ENCODE measurements at regions not wholly inside any gene's neighbourhood (a gene's known extent, or its start where the extent isn't known, plus 50 kb on each side); places are given as distances from the start of the nearest gene placed in this dataset.
"Not testable (repeated sequence)": the region's sequence is repeated elsewhere in the genome, so short reads cannot be mapped to it uniquely, and the experiment has no call there.

DNA sequence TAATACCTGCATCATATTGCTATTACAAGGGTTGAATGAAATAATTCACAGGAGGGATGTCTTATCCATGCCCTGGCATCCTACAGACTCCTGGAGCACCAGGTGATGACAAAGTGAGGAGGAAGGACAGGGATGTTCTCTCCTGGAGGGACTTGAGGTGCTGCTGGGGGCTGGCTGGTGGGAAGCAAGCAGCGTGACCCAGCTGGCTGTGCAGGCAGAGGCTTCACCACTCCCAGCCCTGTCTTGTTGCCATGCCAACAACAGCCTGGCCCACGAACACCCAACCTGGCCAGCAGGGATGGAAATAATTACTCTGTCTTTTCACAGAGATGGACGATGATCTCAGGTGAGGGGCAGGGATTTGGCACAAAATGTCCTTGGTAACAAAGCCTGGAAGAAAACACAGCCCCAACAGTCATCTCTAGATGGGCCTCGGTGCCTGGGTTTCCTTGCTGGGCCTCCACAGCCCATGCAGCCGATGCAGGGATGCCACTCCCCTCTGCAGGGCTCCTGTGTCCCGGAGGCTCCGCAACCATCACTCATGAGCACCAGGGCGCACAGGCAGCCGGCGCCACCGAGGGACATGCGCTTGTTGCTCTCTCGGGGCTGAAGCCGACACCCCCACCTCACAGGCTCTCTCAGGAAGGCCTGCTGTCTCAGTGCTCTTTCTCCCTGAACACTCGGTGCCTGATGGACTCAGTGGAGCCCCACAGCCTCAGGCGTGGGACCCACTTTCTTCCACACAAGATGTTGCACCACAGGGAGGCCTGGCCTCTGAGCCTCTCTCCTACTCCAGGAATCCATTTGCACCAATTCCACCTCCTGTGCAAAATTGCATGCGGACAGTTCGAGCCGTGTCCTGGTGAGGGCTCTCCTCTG, 205.9 kb downstream of the LAT start:
- in situ Hi-C loops (cut with HindIII; ENCODE audit: low pct_unique_long_range_greater_than_20kb, low sequenced_read_pairs); DNase-seq (ENCODE audit: low read depth): not testable (repeated sequence)

DNA sequence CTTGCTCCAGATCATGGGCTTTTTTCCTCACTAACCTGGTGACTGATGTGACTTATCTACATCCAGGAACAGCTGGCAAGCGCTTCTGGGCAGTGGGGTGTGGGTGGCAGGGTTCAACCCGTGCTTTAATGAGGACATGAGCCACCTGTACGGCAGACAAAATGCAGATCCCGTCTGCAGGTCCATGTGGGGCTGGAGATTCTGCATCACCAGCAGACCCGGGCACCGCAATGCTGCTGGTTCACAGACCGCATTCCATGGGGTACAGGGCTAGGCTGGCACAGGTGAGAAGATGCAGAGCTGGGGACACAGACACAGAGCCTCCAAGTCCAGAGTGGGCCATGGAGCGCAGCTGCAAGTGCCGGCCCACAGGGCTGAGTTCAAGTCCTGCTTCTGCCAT, 204.0 kb downstream of the LAT start:
- not testable (repeated sequence) for DNase-seq (ENCODE audit: low read depth)

DNA sequence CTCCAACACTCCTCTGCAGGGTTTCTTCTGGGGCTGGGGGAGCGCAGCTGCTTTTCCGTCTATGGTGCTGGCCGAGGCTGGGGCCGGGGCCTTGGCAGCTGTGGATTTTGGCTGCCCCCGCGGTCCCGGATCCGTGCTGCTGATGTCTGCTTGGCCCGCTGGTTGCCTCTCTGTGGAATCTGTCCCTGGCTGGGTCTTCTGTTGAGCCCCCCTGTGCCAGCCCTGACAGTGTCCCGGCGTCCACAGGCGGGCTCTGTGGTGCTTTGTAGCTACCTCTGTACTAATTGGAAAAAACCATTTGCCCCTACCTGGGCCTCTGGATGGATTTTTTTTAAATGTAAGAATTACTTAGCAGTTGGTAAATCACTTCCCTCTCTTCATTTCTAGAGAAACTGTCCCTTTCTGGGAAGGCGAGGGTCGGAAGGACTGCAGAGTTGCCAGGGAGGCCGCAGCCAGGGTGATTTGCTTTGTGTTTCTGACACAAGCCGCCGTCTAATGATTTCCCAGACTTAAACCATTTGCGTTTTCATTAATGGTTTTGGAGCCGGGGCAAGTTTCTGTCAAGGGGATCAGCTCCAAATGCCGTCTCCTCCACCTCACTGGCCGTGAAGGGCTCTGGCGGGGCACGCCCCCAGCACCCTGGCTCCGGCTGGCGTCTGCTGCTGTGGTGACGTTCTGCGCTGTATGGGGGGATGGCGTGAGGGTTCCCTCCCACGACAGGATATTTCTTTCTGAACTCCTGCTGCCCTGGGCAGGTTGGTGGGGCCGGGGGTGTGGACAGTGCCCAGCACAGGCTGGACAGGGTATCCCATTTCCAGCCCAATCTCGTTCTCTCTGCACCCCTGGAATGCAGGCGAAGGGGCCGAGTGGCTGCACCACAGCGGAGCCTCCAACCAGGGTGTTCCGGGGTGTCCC, 201.7 kb downstream of the LAT start:
- in situ Hi-C loops (cut with HindIII; ENCODE audit: low pct_unique_long_range_greater_than_20kb, low sequenced_read_pairs); DNase-seq (ENCODE audit: low read depth): not testable (repeated sequence)

More for the DNA sequence above, 204.0 kb downstream of the LAT start:
- in situ Hi-C loops (cut with HindIII; ENCODE audit: low pct_unique_long_range_greater_than_20kb, low sequenced_read_pairs), result not testable (repeated sequence)

DNA sequence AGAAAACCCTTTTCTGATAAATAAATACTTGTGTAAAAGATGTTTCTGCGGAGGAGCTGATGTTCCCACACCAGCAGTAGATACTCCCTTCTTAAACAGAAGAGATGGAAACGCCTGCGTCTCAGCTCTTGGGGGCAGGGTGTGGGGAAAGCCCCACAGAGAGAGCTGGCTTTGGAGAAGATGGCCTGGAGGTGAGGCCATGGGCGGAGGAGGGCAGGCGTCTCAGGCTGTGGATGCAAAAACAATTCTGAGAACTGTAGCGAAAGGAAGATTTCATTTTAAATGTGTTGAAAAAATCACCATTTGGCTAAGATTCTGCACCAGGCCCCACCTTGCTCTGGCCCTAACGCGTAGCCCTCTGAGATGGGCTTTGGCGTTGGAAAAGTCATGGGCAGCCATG, 201.0 kb downstream of the LAT start:
- in situ Hi-C loops (cut with HindIII; ENCODE audit: low pct_unique_long_range_greater_than_20kb, low sequenced_read_pairs); DNase-seq (ENCODE audit: low read depth): not testable (repeated sequence)

DNA sequence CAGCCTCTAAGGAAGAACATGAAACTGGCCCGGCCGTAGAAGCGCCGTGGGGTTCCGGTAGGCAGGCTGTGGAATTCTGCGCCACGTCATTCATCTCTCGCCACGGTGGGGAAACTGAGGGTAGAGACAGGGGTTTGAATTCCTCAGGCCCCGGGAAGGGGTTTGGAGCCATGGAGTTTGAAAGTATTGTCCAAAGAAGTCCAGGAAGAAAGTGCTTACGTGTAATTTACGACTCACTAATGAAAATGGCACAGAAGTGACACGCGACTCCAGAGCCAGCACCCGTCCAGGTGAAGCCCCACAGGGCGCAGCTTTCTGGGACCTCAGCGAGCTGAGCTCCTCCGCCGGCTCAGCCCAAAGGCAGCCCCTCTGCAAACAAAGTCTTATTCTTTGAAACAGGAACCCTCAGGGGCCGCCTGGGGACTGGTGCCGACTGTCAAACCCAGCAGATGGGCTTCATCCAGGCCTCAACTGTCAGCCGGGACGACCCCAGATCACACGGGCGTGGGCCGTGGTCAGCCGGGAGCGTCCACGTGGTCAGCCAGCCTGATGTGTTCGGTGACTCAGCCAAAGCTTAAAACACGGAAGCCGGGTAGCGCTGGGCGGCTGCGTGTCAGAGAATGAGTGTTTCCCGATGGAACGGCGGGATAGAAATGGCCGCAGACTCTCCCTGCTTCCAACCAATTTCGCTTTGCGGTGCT, 200.0 kb downstream of the LAT start:
- in situ Hi-C loops (cut with HindIII; ENCODE audit: low pct_unique_long_range_greater_than_20kb, low sequenced_read_pairs), result not testable (repeated sequence)
- peak; percentile 9 for DNase-seq (ENCODE audit: low read depth)

DNA sequence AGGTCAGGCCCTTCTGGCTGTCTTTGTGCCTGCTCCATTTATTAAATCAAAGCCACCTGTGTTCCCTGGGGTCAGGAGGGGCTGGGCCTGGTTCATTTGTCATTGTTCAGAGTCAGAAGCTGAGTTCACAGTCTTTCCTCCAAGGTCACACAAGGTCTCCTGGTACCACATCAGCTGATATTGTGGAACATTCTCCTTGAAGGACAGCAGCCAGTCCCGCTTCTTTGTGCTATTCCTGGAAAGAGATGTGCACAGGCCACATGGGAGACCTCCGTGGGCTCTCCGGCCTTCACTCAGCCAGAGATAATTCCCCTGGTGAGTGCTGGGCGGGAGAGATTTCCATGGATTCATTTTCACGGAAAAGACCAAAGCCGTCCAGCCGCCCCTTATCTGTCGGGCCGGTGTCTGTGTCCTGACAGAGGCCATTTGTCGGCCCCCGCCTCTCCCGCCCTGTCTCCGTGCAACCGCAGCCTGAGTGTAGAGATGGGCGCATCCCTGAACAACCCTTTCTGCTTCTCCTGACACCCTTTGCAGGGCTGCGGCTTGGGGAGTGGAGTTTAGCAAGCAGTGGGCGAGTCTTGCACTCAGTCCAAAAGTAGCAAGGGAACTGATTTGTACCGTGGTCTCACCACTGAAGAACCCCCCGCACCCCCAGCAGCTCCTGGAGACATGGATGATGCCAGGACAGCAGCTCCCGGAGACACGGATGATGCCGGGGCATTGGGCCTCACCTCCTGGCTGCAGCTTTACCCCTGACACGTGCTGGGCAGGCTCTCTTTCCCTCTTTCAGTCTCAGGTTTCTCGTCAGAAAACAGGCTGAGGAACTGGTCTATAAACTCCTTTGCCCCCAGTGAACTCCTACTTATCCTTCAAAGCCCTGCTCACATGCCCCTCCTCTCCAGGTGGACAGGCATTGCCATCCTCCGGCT, 198.4 kb downstream of the LAT start:
- in situ Hi-C loops (cut with HindIII; ENCODE audit: low pct_unique_long_range_greater_than_20kb, low sequenced_read_pairs); DNase-seq (ENCODE audit: low read depth): not testable (repeated sequence)

DNA sequence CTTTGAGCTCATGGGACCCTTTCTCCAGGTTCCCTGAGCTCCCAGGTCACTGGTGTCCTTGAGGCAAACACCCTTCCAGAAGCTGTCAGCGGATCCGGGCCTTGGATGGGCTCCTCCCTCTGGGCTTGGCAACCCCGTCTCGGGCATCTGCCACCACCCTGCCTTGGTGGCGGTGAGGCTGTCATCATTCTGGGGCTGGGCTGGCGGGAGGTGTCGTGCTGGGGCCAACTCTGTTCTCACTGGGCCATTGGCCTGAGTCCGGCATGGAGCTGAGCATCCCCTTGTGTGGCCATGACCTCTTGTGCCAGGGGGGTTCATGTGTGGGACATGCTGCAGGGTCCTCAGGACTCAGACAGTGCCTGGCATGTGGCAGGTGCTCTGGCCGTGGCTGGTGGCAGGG, 197.6 kb downstream of the LAT start:
- no peak for DNase-seq (ENCODE audit: low read depth)
- in situ Hi-C loops (cut with HindIII; ENCODE audit: low pct_unique_long_range_greater_than_20kb, low sequenced_read_pairs), result no loop called here

DNA sequence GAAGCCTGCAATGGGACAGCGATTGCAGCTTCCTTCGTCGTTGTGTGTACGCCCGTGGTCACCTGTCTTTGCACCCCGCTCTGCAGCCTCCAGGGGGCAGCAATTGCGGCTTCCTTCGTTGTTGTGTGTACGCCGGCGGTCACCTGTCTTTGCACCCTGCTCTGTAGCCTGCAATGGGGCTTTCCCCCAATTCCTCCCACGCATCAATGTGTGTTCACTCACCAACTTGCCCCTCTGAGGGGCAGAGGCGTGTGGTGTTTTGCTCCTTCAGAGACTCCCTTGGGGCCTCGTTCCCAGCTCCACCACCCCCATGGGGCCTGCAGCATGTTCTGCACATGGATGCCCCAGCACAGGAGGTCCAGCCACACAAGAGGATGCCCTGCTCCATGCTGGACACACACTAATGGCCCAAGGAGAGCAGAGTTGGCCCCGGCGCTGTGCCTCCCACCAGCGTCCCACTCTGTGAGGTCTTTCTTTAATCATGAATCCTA, 197.1 kb downstream of the LAT start:
- in situ Hi-C loops (cut with HindIII; ENCODE audit: low pct_unique_long_range_greater_than_20kb, low sequenced_read_pairs); DNase-seq (ENCODE audit: low read depth): not testable (repeated sequence)

DNA sequence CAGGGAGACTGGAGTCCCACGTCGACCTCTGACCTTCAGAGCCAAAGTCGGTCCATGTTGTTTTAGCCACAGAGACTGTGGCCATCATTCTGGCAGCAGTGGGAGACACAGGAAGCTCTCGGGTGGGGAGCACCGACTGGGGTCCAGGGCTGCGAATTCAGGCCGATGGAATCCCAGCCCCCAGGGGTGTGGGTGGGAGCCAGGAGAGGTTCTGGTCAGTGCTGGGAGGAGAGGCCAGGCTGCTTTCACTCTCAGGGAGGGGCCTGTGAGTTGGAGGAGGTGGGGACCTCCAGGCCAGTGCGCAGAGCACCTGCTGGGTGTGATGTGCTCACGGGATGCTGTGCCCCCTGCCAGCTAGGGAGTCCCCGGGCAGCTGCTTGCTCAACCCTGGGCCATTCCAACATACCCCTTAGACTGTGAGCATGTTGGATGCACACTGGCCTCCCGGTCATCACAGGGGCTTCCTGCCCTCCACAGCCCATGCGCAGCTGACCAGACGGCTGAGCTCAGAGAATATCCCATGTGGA, 196.5 kb downstream of the LAT start:
- DNase-seq (ENCODE audit: low read depth); in situ Hi-C loops (cut with HindIII; ENCODE audit: low pct_unique_long_range_greater_than_20kb, low sequenced_read_pairs): not testable (repeated sequence)

DNA sequence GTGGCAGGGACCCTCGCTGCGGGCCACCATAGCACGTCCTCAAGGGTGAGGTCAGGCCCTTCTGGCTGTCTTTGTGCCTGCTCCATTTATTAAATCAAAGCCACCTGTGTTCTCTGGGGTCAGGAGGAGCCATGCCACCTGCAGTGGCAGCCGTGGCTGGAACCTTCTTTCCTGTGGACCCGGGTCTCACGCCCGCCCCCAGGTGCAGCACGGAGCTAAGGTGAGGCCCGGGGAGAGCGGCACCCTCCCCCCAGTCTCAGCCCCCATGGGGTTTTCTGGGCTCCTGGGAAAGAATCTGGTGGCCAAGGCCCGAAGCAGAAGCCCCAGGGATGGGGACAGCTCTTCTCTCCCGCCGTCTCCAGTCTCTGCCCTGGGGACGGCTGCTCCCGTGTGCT, 195.4 kb downstream of the LAT start:
- DNase-seq (ENCODE audit: low read depth); in situ Hi-C loops (cut with HindIII; ENCODE audit: low pct_unique_long_range_greater_than_20kb, low sequenced_read_pairs): not testable (repeated sequence)

DNA sequence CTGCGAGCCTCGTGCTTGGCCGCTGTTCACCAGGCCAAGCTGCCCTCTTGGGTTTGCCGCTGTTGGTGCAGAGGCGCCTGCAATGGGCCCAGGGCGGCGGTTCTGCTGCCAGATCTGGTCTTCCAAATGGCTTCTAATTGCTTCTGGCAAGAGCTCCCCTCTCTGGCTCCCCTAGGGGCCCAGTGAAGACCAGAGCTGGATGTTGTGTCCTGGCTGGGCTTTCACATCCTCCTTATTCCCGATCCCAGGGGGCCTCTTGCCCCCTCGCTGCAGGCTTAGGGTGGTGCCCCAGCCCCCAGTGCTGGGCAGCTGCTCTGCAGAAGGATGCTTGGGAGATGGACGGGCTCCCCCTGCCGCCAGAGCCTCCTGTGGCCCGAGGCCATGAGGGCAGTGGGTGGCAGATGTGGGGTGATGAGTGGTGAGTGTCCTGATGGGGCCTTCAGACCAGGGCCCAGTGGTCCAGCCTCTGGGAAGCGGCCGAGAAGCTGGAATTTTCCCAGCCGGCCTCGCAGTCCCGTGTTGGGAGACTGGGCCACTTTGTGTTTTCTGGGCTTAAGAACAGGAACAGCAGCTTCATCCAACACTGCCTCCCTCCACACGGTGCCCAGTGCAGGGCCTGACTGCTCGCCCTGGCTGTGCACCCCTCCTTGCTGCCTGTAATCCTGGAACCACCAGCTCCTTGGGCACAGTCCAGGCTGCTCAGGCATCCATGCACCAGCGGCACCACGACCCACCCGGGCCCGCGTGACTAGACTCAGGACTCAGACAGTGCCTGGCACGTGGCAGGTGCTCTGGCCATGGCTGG, 194.8 kb downstream of the LAT start:
- DNase-seq (ENCODE audit: low read depth); in situ Hi-C loops (cut with HindIII; ENCODE audit: low pct_unique_long_range_greater_than_20kb, low sequenced_read_pairs): not testable (repeated sequence)

DNA sequence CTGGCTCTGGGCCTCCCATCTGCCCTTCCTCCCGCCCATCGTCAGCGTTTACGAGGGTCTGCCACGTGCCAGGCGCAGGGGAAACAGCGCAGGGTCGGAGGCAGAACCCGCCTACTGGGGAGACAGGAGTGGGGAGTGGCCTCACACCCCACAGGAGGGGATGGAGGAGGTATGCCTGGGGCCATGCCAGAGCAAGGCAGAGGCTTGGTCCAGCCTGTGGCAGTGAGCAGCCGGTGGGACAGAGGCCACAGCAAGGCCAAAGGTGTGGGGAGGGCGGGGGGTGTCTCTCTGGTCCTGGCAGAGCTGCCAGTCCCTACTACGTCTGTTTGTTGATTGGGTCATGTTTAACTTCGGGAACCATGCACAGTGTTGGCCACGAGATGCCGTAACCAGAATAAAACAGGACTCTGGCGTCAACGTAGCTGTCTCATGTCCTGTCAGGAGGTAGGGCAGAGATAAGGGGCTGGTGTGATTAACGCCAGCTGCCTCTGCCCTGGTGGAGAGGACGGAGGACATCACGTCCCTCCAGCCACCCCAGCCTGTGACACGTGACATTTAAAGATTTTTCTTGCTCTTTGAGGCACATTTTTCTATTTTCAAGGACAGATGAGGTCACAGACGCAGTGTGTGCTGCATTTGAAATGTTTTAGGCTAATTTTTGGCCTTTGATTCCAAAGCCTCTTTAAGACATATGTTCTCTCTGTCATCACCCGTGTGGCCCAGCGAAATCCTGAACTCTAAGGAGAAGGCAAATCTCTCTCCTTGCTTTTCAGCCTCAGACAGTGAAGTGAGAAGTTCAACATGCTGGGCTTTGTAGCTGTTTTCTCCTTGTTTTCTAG, 193.3 kb downstream of the LAT start:
- in situ Hi-C loops (cut with HindIII; ENCODE audit: low pct_unique_long_range_greater_than_20kb, low sequenced_read_pairs); DNase-seq (ENCODE audit: low read depth): not testable (repeated sequence)

DNA sequence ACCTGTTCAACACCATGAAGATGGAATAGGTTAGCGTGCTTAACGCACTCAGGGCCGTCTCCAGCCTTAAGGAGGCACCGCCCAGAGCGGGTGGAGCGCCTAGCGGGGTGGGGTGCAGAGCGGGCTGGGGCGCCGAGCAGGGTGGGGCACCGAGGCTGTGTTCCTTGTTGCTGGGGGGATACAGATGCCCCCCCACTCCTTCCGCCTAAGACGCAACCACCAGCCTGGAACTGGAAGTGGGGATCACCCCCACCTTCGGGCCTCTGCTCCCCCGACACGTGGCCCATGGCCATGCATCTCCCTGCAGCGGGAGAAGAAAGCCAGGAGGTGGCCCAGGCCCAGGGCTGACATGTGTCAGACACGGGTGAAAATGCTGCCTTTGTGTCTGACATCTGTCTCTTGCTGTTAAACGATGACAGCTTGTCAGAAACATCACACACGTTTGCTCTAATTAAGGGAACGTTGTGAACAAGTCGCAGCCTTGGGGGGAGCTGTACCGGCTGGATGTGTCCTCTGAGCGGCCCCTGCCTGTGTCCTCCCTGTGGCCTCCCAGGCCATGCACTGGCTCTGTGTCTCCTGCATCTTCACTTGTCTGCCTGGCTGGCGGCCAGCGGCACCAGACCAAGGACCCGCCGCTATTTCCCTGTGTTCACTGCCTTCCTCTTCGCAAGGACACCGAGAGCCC, 192.5 kb downstream of the LAT start:
- DNase-seq (ENCODE audit: low read depth); in situ Hi-C loops (cut with HindIII; ENCODE audit: low pct_unique_long_range_greater_than_20kb, low sequenced_read_pairs): not testable (repeated sequence)

DNA sequence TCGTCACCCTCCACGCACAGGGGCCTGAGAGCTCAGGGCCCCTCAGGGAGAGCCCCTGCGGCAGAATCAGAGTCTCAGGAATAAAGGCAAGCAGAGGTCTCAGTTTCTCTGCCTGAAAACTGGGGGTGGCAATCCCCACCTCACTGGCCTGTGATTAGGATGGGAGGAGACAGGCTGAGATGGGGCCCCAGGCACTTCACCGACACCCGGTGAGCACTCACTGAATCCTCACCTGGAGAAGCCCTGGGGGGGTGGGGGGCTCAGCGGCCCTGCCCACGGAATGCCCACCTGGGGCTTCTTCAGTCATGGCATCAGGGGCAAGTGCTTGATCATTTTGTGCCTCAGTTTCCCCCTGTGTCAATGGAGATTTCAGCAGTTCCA, 192.0 kb downstream of the LAT start:
- DNase-seq (ENCODE audit: low read depth); in situ Hi-C loops (cut with HindIII; ENCODE audit: low pct_unique_long_range_greater_than_20kb, low sequenced_read_pairs): not testable (repeated sequence)

DNA sequence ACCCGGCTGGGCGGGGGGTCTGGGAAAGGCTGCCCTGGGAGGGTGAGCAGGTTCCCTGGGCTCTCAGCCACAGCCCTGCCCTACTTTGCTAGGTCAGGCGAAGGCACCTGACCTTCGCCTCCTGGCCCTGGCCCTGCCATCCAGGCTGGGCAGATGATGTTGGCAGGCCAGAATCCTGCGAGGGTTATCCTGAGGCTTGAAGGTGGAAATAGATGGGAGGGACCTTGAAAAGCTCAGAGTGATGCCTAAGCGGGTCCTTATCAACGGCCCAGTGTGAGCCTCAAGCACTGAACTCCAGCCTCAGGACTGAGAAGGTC, 191.3 kb downstream of the LAT start:
- DNase-seq (ENCODE audit: low read depth); in situ Hi-C loops (cut with HindIII; ENCODE audit: low pct_unique_long_range_greater_than_20kb, low sequenced_read_pairs): not testable (repeated sequence)

Data from Caki2 (cell line).